ENCODE measurements at regions not wholly inside any gene's neighbourhood (a gene's known extent, or its start where the extent isn't known, plus 50 kb on each side); places are given as distances from the start of the nearest gene placed in this dataset.

DNA sequence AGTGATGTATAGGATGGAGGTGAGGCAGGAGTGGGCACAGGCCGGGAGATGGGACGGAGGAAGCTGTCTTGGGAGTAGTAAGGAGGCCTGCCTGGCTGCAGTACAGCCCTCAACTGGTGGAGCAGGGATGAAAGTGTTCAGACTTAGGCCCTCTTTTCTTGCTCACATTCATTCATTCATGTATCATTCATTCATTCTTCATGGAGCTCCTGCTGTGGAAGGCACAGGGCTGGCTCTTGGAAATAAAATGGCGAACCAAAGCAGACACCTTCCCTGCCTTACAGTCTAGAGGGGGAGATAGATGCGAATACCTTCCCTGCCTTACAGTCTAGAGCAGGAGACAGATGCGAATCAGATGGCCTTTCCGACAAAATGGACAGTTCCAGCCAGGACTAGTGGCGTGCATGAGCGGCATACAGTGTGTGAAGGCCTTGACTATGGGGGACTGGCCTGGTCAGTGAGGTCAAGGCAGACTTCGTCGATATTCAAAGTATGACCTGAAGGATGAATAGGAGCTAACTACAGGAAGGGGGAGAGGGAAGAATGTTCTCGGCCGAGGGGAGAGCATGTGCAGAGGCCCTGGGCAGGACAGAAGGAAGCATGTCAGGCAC, 143.2 kb upstream of the TLE3 start:
- no peak for DNase-seq
- Mint-ChIP-seq H3K4me3 (ENCODE audit: unreplicated experiment) (no peak overlapping the region), H3K4me1 (ENCODE audit: low read depth, unreplicated experiment) (peaks cover 7% of the 10 kb centered on the region), H3K27me3 (ENCODE audit: unreplicated experiment) (peaks cover 5% of the 10 kb centered on the region), H3K27ac (ENCODE audit: unreplicated experiment) (no peak overlapping the region), H3K36me3 (ENCODE audit: unreplicated experiment) (no peaks in the 10 kb centered on the region), H3K9me3 (ENCODE audit: unreplicated experiment) (peaks cover 3% of the 10 kb centered on the region)
- TF ChIP-seq, protein P1, sequence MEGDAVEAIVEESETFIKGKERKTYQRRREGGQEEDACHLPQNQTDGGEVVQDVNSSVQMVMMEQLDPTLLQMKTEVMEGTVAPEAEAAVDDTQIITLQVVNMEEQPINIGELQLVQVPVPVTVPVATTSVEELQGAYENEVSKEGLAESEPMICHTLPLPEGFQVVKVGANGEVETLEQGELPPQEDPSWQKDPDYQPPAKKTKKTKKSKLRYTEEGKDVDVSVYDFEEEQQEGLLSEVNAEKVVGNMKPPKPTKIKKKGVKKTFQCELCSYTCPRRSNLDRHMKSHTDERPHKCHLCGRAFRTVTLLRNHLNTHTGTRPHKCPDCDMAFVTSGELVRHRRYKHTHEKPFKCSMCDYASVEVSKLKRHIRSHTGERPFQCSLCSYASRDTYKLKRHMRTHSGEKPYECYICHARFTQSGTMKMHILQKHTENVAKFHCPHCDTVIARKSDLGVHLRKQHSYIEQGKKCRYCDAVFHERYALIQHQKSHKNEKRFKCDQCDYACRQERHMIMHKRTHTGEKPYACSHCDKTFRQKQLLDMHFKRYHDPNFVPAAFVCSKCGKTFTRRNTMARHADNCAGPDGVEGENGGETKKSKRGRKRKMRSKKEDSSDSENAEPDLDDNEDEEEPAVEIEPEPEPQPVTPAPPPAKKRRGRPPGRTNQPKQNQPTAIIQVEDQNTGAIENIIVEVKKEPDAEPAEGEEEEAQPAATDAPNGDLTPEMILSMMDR (IDR thresholded peaks at IDR 0.05; ENCODE audit: partially characterized antibody, unreplicated experiment) = no peak

DNA sequence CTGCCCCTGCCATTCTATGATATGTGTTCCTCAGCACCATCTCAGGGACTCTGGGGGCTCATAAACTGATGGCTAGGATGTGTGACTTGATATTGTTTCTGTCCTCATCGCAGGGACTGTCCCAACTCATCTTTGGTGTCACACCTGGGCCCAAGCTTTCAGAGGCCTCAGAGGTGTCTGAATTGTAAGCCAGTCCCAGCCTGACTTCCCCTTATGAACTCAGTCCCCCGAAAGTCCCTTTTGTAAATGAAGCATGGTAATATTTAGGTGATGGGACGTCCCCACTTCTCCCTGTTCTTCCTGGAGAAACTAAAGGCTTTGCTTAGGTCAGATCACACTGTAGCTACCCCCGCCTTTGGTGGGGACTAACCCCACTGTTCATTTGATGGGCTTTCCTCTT, 142.4 kb upstream of the TLE3 start:
- Mint-ChIP-seq H3K9me3 (ENCODE audit: unreplicated experiment) (no peaks in the 10 kb centered on the region), H3K27me3 (ENCODE audit: unreplicated experiment) (peaks cover 5% of the 10 kb centered on the region)
- TF ChIP-seq, protein P1 (IDR thresholded peaks at IDR 0.05; ENCODE audit: partially characterized antibody, unreplicated experiment) = no peak

DNA sequence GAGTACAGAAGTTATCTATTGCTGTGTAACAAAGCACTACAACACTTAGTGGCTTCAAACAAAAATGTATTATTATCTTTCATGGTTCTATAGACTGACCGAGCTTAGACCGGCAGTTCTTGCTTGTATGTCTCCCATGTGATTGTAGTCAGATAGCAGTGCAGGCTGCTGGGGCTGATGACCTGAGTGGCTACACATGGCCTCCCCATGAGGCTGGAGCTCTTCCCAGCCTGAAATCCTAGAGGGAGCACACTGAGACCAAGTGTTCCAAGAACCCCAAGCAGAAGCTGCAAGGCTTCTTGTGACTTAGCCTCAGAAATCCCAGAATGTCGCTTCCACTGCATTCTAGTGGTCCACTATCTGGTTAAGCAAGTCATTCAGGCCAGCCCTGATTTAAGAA, 141.2 kb upstream of the TLE3 start:
- DNase-seq = no peak
- Mint-ChIP-seq H3K9me3 (ENCODE audit: unreplicated experiment) (no peaks in the 10 kb centered on the region), H3K27ac (ENCODE audit: unreplicated experiment) (no peak overlapping the region), H3K4me3 (ENCODE audit: unreplicated experiment) (no peak overlapping the region), H3K36me3 (ENCODE audit: unreplicated experiment) (no peaks in the 10 kb centered on the region), H3K4me1 (ENCODE audit: low read depth, unreplicated experiment) (peaks cover 6% of the 10 kb centered on the region), H3K27me3 (ENCODE audit: unreplicated experiment) (peaks cover under 1% of the 10 kb centered on the region)
- TF ChIP-seq, protein P1 (IDR thresholded peaks at IDR 0.05; ENCODE audit: partially characterized antibody, unreplicated experiment) = no peak

More for the DNA sequence above, 142.4 kb upstream of the TLE3 start:
- Mint-ChIP-seq H3K27ac (ENCODE audit: unreplicated experiment) (no peak overlapping the region), H3K36me3 (ENCODE audit: unreplicated experiment) (no peaks in the 10 kb centered on the region), H3K4me1 (ENCODE audit: low read depth, unreplicated experiment) (peaks cover 6% of the 10 kb centered on the region), H3K4me3 (ENCODE audit: unreplicated experiment) (no peak overlapping the region)
- no peak for DNase-seq

DNA sequence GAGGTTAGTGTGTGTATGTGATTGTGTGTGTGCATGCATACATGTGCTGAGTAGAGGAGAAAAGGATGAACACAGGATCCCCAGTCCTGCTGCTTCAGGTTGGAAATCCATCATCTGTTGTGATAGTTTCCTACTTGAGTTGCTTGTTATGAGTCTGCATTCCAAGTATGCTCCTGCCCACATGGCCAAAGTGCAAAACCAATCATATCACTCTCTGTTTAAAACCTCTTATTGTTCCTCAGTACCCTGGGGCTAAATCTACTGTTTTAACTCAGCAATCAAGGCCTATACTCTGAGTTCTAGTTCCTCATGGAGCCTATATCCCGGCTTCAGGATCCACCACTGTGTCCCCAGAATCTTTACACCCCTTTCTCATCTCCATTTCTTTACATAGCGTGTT, 139.9 kb upstream of the TLE3 start:
- Mint-ChIP-seq H3K4me3 (ENCODE audit: unreplicated experiment) (no peak overlapping the region), H3K4me1 (ENCODE audit: low read depth, unreplicated experiment) (peaks cover 6% of the 10 kb centered on the region), H3K9me3 (ENCODE audit: unreplicated experiment) (peaks cover 3% of the 10 kb centered on the region), H3K36me3 (ENCODE audit: unreplicated experiment) (no peaks in the 10 kb centered on the region), H3K27ac (ENCODE audit: unreplicated experiment) (no peak overlapping the region), H3K27me3 (ENCODE audit: unreplicated experiment) (no peaks in the 10 kb centered on the region)
- TF ChIP-seq, protein P1 (IDR thresholded peaks at IDR 0.05; ENCODE audit: partially characterized antibody, unreplicated experiment) = no peak
- no peak for DNase-seq

DNA sequence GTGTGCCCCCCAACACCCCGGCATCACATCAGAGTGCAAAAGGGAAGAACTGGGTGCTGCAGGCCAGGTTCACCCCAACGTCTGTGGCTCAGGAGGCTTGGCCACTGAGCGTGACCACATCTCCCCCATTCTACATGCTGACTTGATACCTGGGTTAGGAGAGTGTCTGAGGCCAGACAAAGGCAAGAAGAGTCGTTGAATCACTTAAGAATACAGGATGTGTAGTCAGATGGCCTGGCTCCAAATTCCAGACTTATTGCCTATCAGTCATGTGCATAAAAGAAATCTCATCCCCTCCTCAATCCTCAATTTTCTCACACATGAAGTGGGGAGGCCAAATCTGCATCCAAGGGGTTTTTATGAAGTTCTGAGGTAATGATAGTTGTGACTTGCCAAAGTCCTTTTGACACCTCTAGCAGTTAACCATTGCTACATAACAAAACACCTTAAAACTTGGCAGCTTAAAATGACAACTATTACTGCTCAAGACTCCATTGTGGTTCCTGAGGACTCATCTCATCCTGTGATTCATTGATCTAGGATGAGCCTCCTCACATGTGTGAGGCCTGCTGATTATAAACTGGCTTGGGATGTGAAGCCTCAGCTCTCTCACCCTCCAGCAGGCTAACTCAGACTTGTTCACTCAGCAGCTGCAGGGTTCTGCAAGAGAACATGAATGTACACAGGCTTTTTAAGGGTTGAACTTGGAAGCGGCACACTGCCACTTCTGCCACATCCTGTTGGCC, 138.8 kb upstream of the TLE3 start:
- TF ChIP-seq, protein P1 (IDR thresholded peaks at IDR 0.05; ENCODE audit: partially characterized antibody, unreplicated experiment) = no peak
- H3K27ac Mint-ChIP-seq (ENCODE audit: unreplicated experiment) = no peak overlapping the region
- H3K27me3 Mint-ChIP-seq (ENCODE audit: unreplicated experiment) = no peaks in the 10 kb centered on the region
- H3K4me1 Mint-ChIP-seq (ENCODE audit: low read depth, unreplicated experiment) = peaks cover 5% of the 10 kb centered on the region
- H3K4me3 Mint-ChIP-seq (ENCODE audit: unreplicated experiment) = no peak overlapping the region
- H3K36me3 Mint-ChIP-seq (ENCODE audit: unreplicated experiment) = peaks cover 5% of the 10 kb centered on the region
- peaks cover 3% of the 10 kb centered on the region for H3K9me3 Mint-ChIP-seq (ENCODE audit: unreplicated experiment)
- DNase-seq = no peak
